ENCODE measurements at regions not wholly inside any gene's neighbourhood (a gene's known extent, or its start where the extent isn't known, plus 50 kb on each side); places are given as distances from the start of the nearest gene placed in this dataset.

- no peak for DNase-seq
Measured at GRCh38 chr4:60757986-60758680, 442.0 kb upstream of the ADGRL3 start.

GRCh38 chr4:60759518-60760245 lies 440.4 kb upstream of the ADGRL3 start:
- DNase-seq, result no peak

- no peak for DNase-seq
Measured at GRCh38 chr4:60780874-60781273, 419.3 kb upstream of the ADGRL3 start.

GRCh38 chr4:60790608-60791007 lies 409.5 kb upstream of the ADGRL3 start:
- DNase-seq, result no peak

GRCh38 chr4:60794372-60794771 lies 405.8 kb upstream of the ADGRL3 start:
- DNase-seq, result no peak

GRCh38 chr4:60799214-60799613 lies 400.9 kb upstream of the ADGRL3 start:
- no peak for DNase-seq

GRCh38 chr4:60800701-60801100 lies 399.4 kb upstream of the ADGRL3 start:
- no peak for DNase-seq

- peak; percentile 26 for DNase-seq
Measured at GRCh38 chr4:60805500-60806313, 394.4 kb upstream of the ADGRL3 start.

- DNase-seq, result no peak
Measured at GRCh38 chr4:60808726-60809485, 391.2 kb upstream of the ADGRL3 start.

GRCh38 chr4:60809486-60809800 lies 390.7 kb upstream of the ADGRL3 start:
- no peak for DNase-seq

- no peak for DNase-seq
Measured at GRCh38 chr4:60812811-60813210, 387.3 kb upstream of the ADGRL3 start.

GRCh38 chr4:60814549-60814948 lies 385.6 kb upstream of the ADGRL3 start:
- no peak for DNase-seq

GRCh38 chr4:60817609-60818008 lies 382.5 kb upstream of the ADGRL3 start:
- no peak for DNase-seq

GRCh38 chr4:60822986-60823385 lies 377.1 kb upstream of the ADGRL3 start:
- no peak for DNase-seq

GRCh38 chr4:60840020-60840419 lies 360.1 kb upstream of the ADGRL3 start:
- no peak for DNase-seq

GRCh38 chr4:60846678-60847077 lies 353.4 kb upstream of the ADGRL3 start:
- no peak for DNase-seq

GRCh38 chr4:60847614-60848013 lies 352.5 kb upstream of the ADGRL3 start:
- no peak for DNase-seq

GRCh38 chr4:60857130-60857753 lies 342.9 kb upstream of the ADGRL3 start:
- no peak for DNase-seq

GRCh38 chr4:60863442-60863841 lies 336.7 kb upstream of the ADGRL3 start:
- DNase-seq, result no peak

- no peak for DNase-seq
Measured at GRCh38 chr4:60865273-60865672, 334.9 kb upstream of the ADGRL3 start.

- DNase-seq, result no peak
Measured at GRCh38 chr4:60868232-60868960, 331.7 kb upstream of the ADGRL3 start.

Data from renal pelvis (tissue), 1 donor.